ENCODE measurements at regions not wholly inside any gene's neighbourhood (a gene's known extent, or its start where the extent isn't known, plus 50 kb on each side); places are given as distances from the start of the nearest gene placed in this dataset.

DNA sequence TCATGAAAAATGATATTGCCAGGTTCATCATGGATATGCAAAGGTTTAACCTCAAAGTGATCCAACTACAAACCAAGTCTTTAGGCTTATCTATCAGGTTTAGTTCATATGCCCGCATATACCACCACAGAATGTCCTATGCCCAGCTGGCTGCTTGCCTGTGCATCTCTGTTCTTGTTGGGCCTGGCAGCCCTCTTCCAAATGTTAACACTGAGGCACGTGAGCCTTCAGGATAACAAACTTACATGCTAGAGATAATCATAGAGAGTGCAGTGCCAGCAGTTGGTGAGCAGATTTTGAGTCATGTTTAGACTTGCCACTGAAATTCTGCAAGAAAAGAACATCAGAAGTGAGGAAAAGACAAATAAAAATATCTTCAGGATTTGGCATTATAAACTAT, 607.9 kb upstream of the TMPRSS15 start:
- 64 to 81% (median 74%) methylated on average over 2 of the region's 2 CpGs for WGBS, 5 donors
- no peaks in the 10 kb centered on the region for H3K4me1 ChIP-seq
- no peak overlapping the region for H3K27ac ChIP-seq
- no peaks in the 10 kb centered on the region for H3K27me3 ChIP-seq (replicated peaks in 1 of 7)
- no peaks in the 10 kb centered on the region for H3K36me3 ChIP-seq
- DNase-seq: no peak
- TF ChIP-seq, protein P1, sequence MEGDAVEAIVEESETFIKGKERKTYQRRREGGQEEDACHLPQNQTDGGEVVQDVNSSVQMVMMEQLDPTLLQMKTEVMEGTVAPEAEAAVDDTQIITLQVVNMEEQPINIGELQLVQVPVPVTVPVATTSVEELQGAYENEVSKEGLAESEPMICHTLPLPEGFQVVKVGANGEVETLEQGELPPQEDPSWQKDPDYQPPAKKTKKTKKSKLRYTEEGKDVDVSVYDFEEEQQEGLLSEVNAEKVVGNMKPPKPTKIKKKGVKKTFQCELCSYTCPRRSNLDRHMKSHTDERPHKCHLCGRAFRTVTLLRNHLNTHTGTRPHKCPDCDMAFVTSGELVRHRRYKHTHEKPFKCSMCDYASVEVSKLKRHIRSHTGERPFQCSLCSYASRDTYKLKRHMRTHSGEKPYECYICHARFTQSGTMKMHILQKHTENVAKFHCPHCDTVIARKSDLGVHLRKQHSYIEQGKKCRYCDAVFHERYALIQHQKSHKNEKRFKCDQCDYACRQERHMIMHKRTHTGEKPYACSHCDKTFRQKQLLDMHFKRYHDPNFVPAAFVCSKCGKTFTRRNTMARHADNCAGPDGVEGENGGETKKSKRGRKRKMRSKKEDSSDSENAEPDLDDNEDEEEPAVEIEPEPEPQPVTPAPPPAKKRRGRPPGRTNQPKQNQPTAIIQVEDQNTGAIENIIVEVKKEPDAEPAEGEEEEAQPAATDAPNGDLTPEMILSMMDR (IDR thresholded peaks at IDR 0.05 in 8 of 11, conservative IDR thresholded peaks at IDR 0.05 in 3 of 11): no peak
- no peak for TF ChIP-seq POLR2AphosphoS5 (IDR thresholded peaks at IDR 0.05)
- TF ChIP-seq POLR2A (IDR thresholded peaks at IDR 0.05): no peak
- H3K9me3 ChIP-seq: peaks cover 0 to 10% (median 0%) of the 10 kb centered on the region in 8 donors
- H3K4me3 ChIP-seq: no peak overlapping the region
- intact Hi-C loops (cut with DNase I; ENCODE audit: low total_unique reads): no loop called here

DNA sequence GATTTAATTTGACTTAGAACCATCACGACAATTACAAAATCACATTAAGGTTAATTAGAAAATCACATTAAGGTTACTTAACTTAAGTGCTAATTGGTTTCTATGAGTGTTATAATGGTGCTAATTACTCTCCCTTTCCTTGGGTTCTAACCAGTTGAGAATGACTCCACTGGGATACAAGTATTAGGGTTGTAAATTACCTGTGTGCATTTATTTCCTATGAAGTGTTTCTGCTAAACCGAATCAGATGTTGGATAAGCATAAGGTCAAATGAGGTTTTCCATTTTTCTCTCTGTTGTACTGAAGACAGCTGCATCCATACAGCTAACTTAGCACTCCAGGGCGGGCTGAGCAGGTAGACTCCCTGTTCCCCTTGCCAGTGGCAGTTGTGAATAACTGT, 610.3 kb upstream of the TMPRSS15 start:
- WGBS, 5 donors: 71 to 76% (median 73%) methylated on average over 3 of the region's 3 CpGs
- H3K27me3 ChIP-seq (replicated peaks in 1 of 7): no peaks in the 10 kb centered on the region
- intact Hi-C loops (cut with DNase I; ENCODE audit: low total_unique reads): no loop called here
- no peaks in the 10 kb centered on the region for H3K4me1 ChIP-seq
- no peak for DNase-seq
- no peak overlapping the region for H3K27ac ChIP-seq
- no peak overlapping the region for H3K4me3 ChIP-seq
- TF ChIP-seq POLR2AphosphoS5 (IDR thresholded peaks at IDR 0.05): no peak
- TF ChIP-seq, protein P1 (IDR thresholded peaks at IDR 0.05 in 8 of 11, conservative IDR thresholded peaks at IDR 0.05 in 3 of 11): no peak
- no peak for TF ChIP-seq POLR2A (IDR thresholded peaks at IDR 0.05)
- H3K9me3 ChIP-seq: peaks cover 0 to 3% (median 0%) of the 10 kb centered on the region in 8 donors
- H3K36me3 ChIP-seq: no peaks in the 10 kb centered on the region

DNA sequence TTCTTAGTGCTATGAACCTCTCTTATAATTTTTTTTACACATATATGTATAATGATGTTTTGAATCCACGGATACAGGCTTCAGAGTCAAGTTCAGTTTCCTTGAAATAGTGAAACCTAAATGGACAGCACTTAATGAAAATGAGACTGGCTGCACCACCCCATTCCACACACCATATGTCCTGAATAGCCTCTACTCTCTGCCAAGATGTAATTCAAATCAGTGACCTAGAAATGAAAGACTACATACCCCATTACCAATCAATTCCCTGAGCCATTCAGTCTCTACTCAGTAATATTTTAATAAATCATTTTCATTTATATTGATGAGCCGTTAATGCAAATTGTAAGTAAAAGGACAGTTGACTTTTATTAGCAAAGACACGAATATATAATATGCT, 614.9 kb upstream of the TMPRSS15 start:
- WGBS, 5 donors: 41 to 65% (median 60%) methylated on average over 3 of the region's 3 CpGs
- intact Hi-C loops (cut with DNase I; ENCODE audit: low total_unique reads): no loop called here
- H3K27me3 ChIP-seq (replicated peaks in 1 of 7): no peaks in the 10 kb centered on the region

DNA sequence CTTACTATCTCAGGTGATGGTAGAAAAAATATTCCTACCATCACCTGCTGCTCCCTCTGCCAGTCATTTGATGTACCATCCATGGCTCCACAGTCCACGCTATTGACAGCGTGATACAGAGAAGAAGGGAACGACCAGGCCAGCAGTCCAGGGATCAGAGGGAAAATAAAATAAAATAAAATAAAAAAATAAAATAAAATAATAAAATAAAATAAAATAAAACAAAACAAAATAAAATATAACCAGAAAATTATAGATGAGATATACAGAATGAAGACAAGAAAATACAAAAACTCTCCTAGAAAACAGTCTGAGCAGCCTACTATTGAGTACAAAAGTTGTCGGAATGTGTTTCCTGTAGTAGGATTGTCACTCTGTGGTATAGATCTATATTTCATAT, 619.4 kb upstream of the TMPRSS15 start:
- no peak for DNase-seq
- no peak overlapping the region for H3K4me3 ChIP-seq
- intact Hi-C loops (cut with DNase I; ENCODE audit: low total_unique reads): no loop called here
- H3K4me1 ChIP-seq: no peaks in the 10 kb centered on the region
- H3K27me3 ChIP-seq (replicated peaks in 1 of 7): no peaks in the 10 kb centered on the region
- no peak for TF ChIP-seq POLR2AphosphoS5 (IDR thresholded peaks at IDR 0.05)
- TF ChIP-seq, protein P1 (IDR thresholded peaks at IDR 0.05 in 8 of 11, conservative IDR thresholded peaks at IDR 0.05 in 3 of 11): no peak
- TF ChIP-seq POLR2A (IDR thresholded peaks at IDR 0.05): no peak
- no peak overlapping the region for H3K27ac ChIP-seq
- H3K9me3 ChIP-seq: peaks cover 0 to 9% (median 0%) of the 10 kb centered on the region in 8 donors
- no peaks in the 10 kb centered on the region for H3K36me3 ChIP-seq
- 81 to 95% (median 89%) methylated on average over 4 of the region's 4 CpGs for WGBS, 5 donors

More for the DNA sequence above, 614.9 kb upstream of the TMPRSS15 start:
- TF ChIP-seq, protein P1 (IDR thresholded peaks at IDR 0.05 in 8 of 11, conservative IDR thresholded peaks at IDR 0.05 in 3 of 11): no peak
- TF ChIP-seq POLR2A (IDR thresholded peaks at IDR 0.05): no peak
- TF ChIP-seq POLR2AphosphoS5 (IDR thresholded peaks at IDR 0.05): no peak
- peaks cover 0 to 9% (median 0%) of the 10 kb centered on the region in 8 donors for H3K9me3 ChIP-seq
- H3K4me1 ChIP-seq: no peaks in the 10 kb centered on the region
- H3K4me3 ChIP-seq: no peak overlapping the region
- no peaks in the 10 kb centered on the region for H3K36me3 ChIP-seq
- H3K27ac ChIP-seq: no peak overlapping the region
- DNase-seq: no peak
